PFSK-1 (cell line): ENCODE measurements at regions not wholly inside any gene's neighbourhood (a gene's known extent, or its start where the extent isn't known, plus 50 kb on each side); places are given as distances from the start of the nearest gene placed in this dataset.

Source experiments
- POLR2AphosphoS5 ChIP-seq: IDR thresholded peaks from 2 replicates; pipeline ENCODE4 v1.6.1; 2012; ENCODE audit warnings: low read depth, mild to moderate bottlenecking, control low read depth, low read length, moderate library complexity
- TF ChIP-seq, protein P1 (sequence below), 2 experiments: IDR thresholded peaks; 2 replicates each; pipeline versions ENCODE4 v1.6.1 to v1.8.0; 2011 to 2012; ENCODE audit warnings: low read depth in 2 of 2, low read length in 2 of 2, control low read depth in 1 of 2, inconsistent platforms in 1 of 2, mild to moderate bottlenecking in 1 of 2, moderate library complexity in 1 of 2; ENCODE audit not compliant: insufficient read depth in 1 of 2

DNA sequence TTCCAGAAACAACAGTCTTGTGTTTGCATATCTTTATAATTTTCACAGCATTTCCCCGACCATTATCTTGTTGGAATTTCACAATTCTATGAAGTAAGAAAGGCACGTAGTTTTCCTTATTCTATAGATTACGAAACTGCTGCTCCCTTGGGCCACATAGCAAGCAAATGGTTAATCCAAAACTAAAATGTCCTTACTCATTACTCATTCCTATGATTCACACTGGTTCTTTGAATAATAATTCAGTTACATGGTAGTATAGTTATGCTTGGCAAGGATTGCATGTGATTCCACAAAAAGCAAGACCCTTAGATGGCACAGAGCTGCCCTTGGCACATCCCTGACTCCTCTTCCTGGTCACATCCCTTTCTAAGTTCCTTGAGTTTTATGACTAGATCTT lies 51.2 kb downstream of the OR13H1 start:
- TF ChIP-seq POLR2AphosphoS5, result no peak
- TF ChIP-seq, protein P1, sequence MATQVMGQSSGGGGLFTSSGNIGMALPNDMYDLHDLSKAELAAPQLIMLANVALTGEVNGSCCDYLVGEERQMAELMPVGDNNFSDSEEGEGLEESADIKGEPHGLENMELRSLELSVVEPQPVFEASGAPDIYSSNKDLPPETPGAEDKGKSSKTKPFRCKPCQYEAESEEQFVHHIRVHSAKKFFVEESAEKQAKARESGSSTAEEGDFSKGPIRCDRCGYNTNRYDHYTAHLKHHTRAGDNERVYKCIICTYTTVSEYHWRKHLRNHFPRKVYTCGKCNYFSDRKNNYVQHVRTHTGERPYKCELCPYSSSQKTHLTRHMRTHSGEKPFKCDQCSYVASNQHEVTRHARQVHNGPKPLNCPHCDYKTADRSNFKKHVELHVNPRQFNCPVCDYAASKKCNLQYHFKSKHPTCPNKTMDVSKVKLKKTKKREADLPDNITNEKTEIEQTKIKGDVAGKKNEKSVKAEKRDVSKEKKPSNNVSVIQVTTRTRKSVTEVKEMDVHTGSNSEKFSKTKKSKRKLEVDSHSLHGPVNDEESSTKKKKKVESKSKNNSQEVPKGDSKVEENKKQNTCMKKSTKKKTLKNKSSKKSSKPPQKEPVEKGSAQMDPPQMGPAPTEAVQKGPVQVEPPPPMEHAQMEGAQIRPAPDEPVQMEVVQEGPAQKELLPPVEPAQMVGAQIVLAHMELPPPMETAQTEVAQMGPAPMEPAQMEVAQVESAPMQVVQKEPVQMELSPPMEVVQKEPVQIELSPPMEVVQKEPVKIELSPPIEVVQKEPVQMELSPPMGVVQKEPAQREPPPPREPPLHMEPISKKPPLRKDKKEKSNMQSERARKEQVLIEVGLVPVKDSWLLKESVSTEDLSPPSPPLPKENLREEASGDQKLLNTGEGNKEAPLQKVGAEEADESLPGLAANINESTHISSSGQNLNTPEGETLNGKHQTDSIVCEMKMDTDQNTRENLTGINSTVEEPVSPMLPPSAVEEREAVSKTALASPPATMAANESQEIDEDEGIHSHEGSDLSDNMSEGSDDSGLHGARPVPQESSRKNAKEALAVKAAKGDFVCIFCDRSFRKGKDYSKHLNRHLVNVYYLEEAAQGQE (IDR thresholded peaks at IDR 0.05; ENCODE audit: insufficient read depth in 1 of 2, low read depth in 2 of 2, low read length in 2 of 2), result no peak
